GM12875 (cell line): ENCODE measurements at regions not wholly inside any gene's neighbourhood (a gene's known extent, or its start where the extent isn't known, plus 50 kb on each side); places are given as distances from the start of the nearest gene placed in this dataset.

ENCODE experiments used
- H3K4me3 ChIP-seq: one replicate; pipeline ENCODE4 v1.5.1; 2011; ENCODE audit warnings: low read depth, low read length, control low read depth
- CTCF ChIP-seq: IDR thresholded peaks from 2 replicates; pipeline ENCODE4 v1.5.1; 2011; ENCODE audit warnings: low read depth, mild to moderate bottlenecking, control low read depth, inconsistent platforms, low read length, moderate library complexity, borderline replicate concordance; ENCODE audit not compliant: insufficient read depth

GRCh38 chr12:89909753-89910152, 201.1 kb upstream of the ATP2B1 start:
- no peak for TF ChIP-seq CTCF
- H3K4me3 ChIP-seq, result no peak overlapping the region

- no peak overlapping the region for H3K4me3 ChIP-seq
- no peak for TF ChIP-seq CTCF
These were observed 199.0 kb upstream of the ATP2B1 start for GRCh38 chr12:89907659-89908058.

- no peak overlapping the region for H3K4me3 ChIP-seq
- TF ChIP-seq CTCF, result no peak
These were observed 198.2 kb upstream of the ATP2B1 start for GRCh38 chr12:89906824-89907223.

GRCh38 chr12:89906178-89906577, 197.5 kb upstream of the ATP2B1 start:
- TF ChIP-seq CTCF, result no peak
- H3K4me3 ChIP-seq, result no peak overlapping the region

- H3K4me3 ChIP-seq, result no peak overlapping the region
- no peak for TF ChIP-seq CTCF
These were observed 193.4 kb upstream of the ATP2B1 start for GRCh38 chr12:89901906-89902642.

- TF ChIP-seq CTCF, result no peak
These were observed 192.7 kb upstream of the ATP2B1 start for GRCh38 chr12:89901319-89901718.

GRCh38 chr12:89899651-89900050, 191.0 kb upstream of the ATP2B1 start:
- TF ChIP-seq CTCF, result no peak
- H3K4me3 ChIP-seq, result no peak overlapping the region

More at GRCh38 chr12:89901319-89901718, 192.7 kb upstream of the ATP2B1 start:
- no peak overlapping the region for H3K4me3 ChIP-seq
